IPS DF 19.7 (cell line): ENCODE measurements at regions not wholly inside any gene's neighbourhood (a gene's known extent, or its start where the extent isn't known, plus 50 kb on each side); places are given as distances from the start of the nearest gene placed in this dataset.

ENCODE experiments used
- DNase-seq: peaks from one replicate; pipeline ENCODE4 v3.0.0-alpha.2; 2013; ENCODE audit warnings: low read depth, low spot score

DNA sequence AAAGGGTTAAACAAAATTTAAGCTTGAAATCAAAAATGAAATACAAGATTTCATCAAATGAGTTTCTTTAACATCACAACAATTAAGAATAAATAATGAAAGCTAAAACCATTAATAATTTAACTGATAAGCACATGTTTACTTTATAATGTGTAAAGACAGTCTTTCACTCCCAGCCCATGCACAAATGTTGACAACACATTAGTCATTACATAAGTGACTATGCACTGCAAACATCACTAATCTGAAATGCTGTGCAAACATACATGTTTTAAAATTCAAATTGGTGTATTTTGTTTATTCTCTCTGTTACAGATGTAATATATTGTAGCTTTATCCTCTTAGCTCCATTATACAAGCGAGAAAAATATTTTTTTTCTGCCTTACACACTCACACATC is 220.6 kb upstream of the CPXCR1 start:
- DNase-seq = no peak

DNA sequence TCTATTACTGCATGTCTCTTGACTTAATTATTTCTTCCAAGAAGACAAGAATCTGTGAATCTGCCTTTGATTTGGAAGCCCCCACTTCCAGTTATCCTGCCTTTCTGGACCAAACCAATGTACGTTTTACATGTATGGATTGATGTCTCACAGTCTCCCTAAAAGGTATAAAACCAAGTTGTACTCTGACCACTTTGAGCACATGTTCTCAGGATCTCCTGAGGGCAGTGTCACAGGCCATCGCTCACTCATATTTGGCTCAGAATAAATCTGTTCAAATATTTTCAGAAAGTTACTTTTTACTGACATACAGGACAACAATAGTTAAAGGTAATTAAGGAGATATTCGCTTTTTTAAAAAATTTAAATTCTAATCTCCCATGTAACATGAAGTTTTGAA is 188.6 kb upstream of the CPXCR1 start:
- no peak for DNase-seq

DNA sequence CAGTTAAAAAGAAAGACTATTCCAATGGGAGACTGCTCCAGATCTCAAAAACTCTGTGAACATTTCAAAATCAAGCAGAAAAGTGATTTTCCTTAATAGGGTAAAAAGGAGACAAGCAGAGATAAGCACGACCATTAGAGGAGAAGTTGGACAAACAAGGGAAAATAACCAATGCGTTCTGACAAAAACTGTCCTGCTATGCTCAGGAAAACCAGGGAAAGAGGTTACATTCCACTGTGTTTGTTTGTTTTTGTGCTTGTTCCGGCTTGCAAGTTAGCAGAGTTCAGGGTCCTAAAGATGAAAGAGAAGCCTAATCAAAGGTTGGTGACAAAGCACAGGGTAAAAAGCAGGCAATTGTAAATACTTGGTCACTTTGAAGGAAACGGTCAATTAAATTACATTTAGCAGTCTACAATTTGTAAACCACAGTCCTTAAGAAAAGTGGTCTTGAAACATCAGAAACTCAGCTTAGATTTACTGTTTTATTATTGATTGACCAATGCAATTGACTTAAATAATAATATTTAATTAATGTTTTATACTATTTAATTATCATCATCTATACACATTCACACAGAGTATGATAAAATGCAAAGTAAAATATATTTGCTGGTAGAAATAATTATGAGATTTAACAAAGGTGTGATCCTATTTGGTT is 186.2 kb upstream of the CPXCR1 start:
- DNase-seq = no peak

DNA sequence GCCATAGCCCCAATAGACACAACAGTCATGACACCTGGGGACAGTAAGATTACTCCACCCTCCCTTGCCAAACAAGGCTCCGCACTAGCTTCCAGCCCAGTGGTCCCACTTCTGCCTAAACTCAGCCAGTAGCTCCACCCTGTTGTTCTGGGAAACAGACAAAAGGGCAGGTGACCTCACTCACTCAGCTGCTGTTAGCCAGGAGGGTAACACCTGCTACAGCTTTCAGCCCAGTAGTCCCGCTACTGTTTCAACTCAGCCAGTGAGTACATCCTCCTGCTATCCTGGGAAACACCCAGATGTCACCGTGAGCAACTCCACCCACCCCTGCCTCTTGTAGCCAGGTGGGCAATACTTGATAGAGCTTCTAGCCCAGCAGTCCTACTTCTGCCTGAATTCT is 162.7 kb upstream of the CPXCR1 start:
- DNase-seq = no peak

DNA sequence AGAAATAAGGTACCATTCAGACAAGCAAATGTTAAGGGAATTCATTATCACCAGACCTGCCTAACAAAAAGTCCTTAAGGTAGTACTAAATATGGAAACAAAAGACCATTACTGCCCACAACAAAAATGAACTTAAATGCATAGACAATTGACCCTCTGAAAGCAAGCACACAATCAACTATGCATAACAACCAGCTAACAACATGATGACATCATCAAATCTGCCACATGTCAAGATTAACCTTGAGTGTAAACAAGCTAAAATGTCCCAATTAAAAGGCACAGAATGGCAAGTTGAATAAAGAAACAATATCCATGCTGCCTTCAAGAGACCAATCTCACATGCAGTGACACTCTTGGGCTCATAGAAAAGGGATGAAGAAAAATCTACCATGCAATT is 160.7 kb upstream of the CPXCR1 start:
- DNase-seq = no peak

DNA sequence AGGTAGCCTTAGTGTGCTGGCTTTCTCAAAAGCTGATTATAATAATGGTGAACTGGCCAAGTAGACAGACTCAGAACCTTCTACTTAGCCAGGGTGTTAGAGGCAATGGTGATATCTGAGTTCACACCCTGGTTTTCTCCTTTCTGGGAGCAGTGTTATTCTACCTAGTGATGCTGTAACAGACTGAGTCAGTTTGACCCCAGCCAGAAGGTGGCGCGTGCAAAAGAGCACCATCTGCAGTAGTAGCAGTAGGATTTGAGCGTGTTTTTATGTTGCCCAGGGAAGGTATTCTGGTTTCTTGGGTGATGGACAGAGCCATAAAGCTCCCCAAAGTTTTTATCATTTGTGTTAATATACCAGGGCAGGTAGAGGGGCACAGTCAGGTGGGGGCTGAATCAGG is 143.8 kb upstream of the CPXCR1 start:
- no peak for DNase-seq

DNA sequence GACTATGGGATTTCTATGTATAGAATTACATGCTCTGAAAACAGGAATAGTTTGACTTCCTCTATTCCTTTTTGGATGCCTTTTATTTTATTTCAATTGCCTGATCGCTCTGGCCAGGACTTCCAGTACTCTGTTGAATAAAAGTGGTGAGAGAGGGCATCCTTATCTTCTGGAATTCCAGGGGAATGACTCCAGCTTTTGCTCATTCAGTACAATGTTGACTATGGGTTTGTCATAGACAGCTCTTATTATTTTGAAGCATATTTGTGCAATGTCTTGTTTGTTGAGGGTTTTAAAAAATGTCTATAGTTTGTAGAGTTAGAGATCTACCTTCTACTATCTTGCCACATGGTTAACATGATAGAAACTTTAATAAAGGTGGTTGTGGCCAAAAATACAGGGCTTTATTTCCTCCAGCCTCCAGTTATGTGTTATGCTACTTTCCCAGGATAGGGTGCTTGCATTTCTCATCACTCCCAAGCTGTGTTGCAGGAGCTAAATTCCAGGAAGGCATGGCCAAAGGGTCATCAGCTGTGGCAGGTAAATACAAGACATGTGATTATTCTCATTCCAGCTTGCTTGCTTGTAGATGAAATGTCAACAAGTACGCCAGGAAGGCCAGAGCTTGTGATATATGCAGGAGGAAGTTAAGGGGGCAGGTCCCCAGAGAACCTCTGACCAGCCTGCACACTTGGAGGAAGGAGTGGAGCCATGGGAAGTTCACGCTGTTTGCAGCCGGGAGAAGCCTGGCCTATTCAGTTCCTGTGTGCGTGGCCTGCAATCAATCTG is 142.4 kb upstream of the CPXCR1 start:
- DNase-seq = no peak

DNA sequence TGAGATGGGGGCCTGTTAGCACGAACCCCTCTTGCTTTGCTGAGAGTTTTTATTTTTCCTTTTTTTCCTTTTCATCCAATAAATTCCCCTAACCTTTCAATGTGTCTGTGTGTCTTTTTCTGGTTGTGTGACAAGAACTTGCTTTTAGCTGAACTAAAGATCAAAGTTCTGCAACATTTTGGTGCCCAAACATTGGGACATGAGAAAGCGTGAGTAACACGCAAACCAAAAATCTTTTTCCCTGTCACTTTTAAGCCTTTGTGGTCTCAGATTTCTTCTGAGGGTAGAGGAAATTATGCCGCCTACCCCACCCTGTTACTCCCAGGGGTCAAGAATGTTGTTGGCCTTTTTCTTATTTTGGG is 141.8 kb upstream of the CPXCR1 start:
- no peak for DNase-seq

DNA sequence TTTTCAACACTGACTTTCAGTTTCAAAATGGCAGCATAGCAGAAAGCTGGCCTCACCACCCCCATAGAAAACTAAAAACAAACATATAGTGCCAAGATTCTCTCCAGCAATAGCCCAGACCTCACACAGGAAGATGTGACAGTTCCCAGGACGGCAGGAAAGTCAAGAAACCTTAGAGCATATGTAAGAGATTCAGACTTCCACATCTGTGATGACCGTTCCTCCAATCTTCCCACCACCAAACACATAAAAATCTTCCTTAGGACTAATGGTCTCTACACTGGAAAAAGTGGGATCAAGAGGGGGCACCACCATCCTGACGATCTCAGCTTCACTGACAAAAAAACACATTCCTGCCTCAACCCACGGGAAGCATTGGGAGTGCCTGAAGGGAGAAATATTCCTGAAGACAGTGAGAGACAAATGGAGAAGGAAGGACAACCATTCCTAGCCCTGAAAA is 134.1 kb upstream of the CPXCR1 start:
- DNase-seq = no peak

DNA sequence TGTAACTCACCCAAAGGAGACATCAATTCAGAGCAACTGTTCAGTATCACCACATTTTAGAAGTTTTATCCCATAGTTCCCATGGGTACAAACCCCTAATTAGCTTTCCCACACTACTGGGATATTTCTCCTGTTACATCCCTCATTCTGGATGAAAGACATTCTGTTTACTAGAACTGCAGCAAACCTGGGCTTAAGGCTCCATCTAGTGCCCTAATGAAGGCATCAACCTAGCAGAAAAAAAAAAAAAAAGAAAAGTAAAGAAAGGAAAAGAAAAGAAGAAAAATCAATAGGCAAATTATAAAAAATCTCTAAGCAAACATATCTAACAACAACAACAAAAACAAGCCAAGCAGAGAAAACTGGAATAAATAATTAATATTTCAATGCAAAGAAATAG is 133.7 kb upstream of the CPXCR1 start:
- DNase-seq = peak; percentile 12

DNA sequence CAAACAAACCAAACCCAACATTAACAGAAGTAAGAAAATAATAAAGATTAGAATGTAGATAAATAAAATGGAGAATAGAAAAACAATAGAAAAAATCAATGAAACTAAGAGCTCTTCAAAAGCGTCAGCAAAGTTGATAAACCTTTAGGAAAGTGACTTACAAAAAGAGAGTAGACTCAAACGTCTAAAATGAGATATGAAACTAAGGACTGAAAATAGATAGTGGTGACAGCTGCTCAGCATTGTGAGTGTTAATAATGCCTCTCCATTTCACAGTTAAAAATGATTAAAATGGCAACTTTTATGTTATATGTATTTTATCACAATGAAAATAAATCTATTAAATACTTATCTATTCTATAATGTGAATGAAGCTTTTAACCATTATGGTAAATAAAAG is 125.7 kb upstream of the CPXCR1 start:
- no peak for DNase-seq

DNA sequence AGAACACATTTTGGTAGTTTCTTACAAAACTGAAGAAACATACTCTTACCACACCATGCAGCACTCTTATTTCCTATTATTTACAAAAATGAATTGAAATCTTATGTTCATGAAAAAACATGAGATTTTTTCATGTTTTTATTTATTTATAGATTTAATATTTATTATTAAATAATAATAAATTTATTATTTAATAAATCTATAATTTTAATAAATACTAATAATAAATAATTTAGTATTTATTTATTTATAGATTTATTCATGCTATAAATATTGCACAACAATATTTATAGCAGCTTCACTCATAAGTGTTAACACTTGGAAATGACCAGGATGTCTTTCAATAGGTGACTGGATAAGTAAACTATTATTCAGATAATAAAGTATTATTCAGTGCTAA is 91.6 kb upstream of the CPXCR1 start:
- DNase-seq = no peak

DNA sequence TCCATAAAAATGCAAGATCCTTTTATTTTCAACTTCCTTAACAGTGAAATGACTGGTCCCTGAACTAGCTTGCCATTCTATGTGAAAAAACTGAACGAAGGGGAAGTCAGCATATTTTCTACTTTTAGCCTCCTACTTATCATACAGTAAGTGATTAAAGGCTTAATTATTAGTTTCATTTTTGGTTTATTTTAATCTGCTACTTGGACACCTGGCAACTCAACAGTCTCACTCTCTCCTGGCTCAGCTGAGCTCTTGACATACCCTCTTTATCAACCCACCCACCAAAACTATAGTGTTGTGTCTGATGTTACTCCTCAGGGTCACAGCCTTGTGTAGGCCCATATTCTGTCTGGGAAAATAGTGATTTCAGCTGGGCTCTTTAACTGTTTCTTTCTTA is 86.2 kb upstream of the CPXCR1 start:
- DNase-seq = no peak

DNA sequence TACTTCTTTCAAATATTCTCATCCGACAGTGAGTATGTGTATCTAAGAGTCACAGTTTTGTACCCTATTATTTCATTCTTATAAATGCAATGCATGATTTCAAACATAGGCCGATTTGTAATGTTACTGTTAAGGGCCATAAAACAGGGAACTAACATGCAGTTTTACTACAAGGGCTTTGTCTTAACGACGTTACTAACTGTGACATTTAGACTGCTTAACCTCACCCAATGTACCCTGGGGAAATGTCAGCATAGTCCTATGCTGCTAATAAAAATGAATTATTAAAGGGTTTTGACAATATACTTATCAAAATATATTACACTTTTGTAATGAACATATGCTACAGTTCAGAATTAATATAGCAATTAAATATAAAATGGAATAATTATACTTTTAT is 74.8 kb upstream of the CPXCR1 start:
- no peak for DNase-seq
